Neural crest cell (in vitro differentiated cells): ENCODE measurements at regions not wholly inside any gene's neighbourhood (a gene's known extent, or its start where the extent isn't known, plus 50 kb on each side); places are given as distances from the start of the nearest gene placed in this dataset.

Source experiments
- DNase-seq: peaks from one replicate; pipeline ENCODE4 v3.0.0; 2021; ENCODE audit warnings: low read depth, mixed read lengths, low spot score
- H3K27ac Mint-ChIP-seq: one replicate; pipeline ENCODE4 v1.8.0; 2021; ENCODE audit warnings: mild to moderate bottlenecking, mixed read lengths; ENCODE audit not compliant: unreplicated experiment
- H3K27me3 Mint-ChIP-seq: 2 replicates; pipeline ENCODE4 v1.8.0; 2021; ENCODE audit warnings: low read depth, mild to moderate bottlenecking, mixed read lengths
- H3K36me3 Mint-ChIP-seq: 2 replicates; pipeline ENCODE4 v1.8.0; 2021; ENCODE audit warnings: low read depth, mild to moderate bottlenecking, mixed read lengths
- H3K4me1 Mint-ChIP-seq: 2 replicates; pipeline ENCODE4 v1.8.0; 2021; ENCODE audit warnings: mixed read lengths
- H3K4me3 Mint-ChIP-seq: one replicate; pipeline ENCODE4 v1.8.0; 2021; ENCODE audit warnings: mild to moderate bottlenecking, mixed read lengths
- H3K9me3 Mint-ChIP-seq: 2 replicates; pipeline ENCODE4 v1.8.0; 2021; ENCODE audit warnings: mixed read lengths
- CTCF ChIP-seq: fragments of 200-600 bp; sonication (generic); conservative IDR thresholded peaks from 2 replicates; pipeline ENCODE4 v1.5.0; 2021; ENCODE audit warnings: antibody characterized with exemption, mild to moderate bottlenecking

GRCh38 chr10:6321880-6322279 is 119.1 kb downstream of the PFKFB3 start:
- no peaks in the 10 kb centered on the region for H3K27me3 Mint-ChIP-seq
- H3K9me3 Mint-ChIP-seq, result no peaks in the 10 kb centered on the region
- no peak for TF ChIP-seq CTCF
- DNase-seq, result no peak
- H3K4me1 Mint-ChIP-seq, result no peaks in the 10 kb centered on the region
- H3K36me3 Mint-ChIP-seq, result no peaks in the 10 kb centered on the region
- H3K27ac Mint-ChIP-seq, result no peak overlapping the region
- no peak overlapping the region for H3K4me3 Mint-ChIP-seq

GRCh38 chr10:6322805-6323204 is 120.1 kb downstream of the PFKFB3 start:
- DNase-seq, result no peak
- Mint-ChIP-seq H3K9me3 (no peaks in the 10 kb centered on the region), H3K27me3 (no peaks in the 10 kb centered on the region), H3K4me1 (no peaks in the 10 kb centered on the region), H3K27ac (no peak overlapping the region), H3K36me3 (no peaks in the 10 kb centered on the region), H3K4me3 (no peak overlapping the region)
- no peak for TF ChIP-seq CTCF

GRCh38 chr10:6327961-6328698 is 125.4 kb downstream of the PFKFB3 start:
- H3K9me3 Mint-ChIP-seq, result peaks cover 5% of the 10 kb centered on the region
- H3K4me1 Mint-ChIP-seq, result no peaks in the 10 kb centered on the region
- no peak for TF ChIP-seq CTCF
- H3K27me3 Mint-ChIP-seq, result no peaks in the 10 kb centered on the region
- no peak overlapping the region for H3K4me3 Mint-ChIP-seq
- no peaks in the 10 kb centered on the region for H3K36me3 Mint-ChIP-seq
- H3K27ac Mint-ChIP-seq, result no peak overlapping the region
- DNase-seq, result no peak

- Mint-ChIP-seq H3K9me3 (peaks cover 5% of the 10 kb centered on the region), H3K4me1 (no peaks in the 10 kb centered on the region), H3K4me3 (no peak overlapping the region), H3K36me3 (no peaks in the 10 kb centered on the region), H3K27me3 (no peaks in the 10 kb centered on the region), H3K27ac (no peak overlapping the region)
- no peak for TF ChIP-seq CTCF
- DNase-seq, result no peak
These were observed 126.1 kb downstream of the PFKFB3 start for GRCh38 chr10:6328699-6329423.

- TF ChIP-seq CTCF, result no peak
- H3K9me3 Mint-ChIP-seq, result peaks cover 5% of the 10 kb centered on the region
- H3K36me3 Mint-ChIP-seq, result no peaks in the 10 kb centered on the region
These were observed 130.4 kb downstream of the PFKFB3 start for GRCh38 chr10:6333086-6333485.

More at GRCh38 chr10:6333086-6333485, 130.4 kb downstream of the PFKFB3 start:
- no peaks in the 10 kb centered on the region for H3K4me1 Mint-ChIP-seq
- no peak overlapping the region for H3K4me3 Mint-ChIP-seq
- no peaks in the 10 kb centered on the region for H3K27me3 Mint-ChIP-seq
- DNase-seq, result no peak
- no peak overlapping the region for H3K27ac Mint-ChIP-seq
